ENCODE measurements at regions not wholly inside any gene's neighbourhood (a gene's known extent, or its start where the extent isn't known, plus 50 kb on each side); places are given as distances from the start of the nearest gene placed in this dataset.
"Not testable (repeated sequence)": the region's sequence is repeated elsewhere in the genome, so short reads cannot be mapped to it uniquely, and the experiment has no call there.

GRCh38 chr22:33142282-33143055 lies 84.3 kb upstream of the SYN3 start:
- no peak for DNase-seq (ENCODE audit: low read depth in 2 of 2)

- no peak for DNase-seq (ENCODE audit: low read depth in 2 of 2)
Measured at GRCh38 chr22:33139937-33140336, 81.8 kb upstream of the SYN3 start.

- not testable (repeated sequence) for DNase-seq (ENCODE audit: low read depth in 2 of 2)
Measured at GRCh38 chr22:33138333-33138732, 80.2 kb upstream of the SYN3 start.

DNA sequence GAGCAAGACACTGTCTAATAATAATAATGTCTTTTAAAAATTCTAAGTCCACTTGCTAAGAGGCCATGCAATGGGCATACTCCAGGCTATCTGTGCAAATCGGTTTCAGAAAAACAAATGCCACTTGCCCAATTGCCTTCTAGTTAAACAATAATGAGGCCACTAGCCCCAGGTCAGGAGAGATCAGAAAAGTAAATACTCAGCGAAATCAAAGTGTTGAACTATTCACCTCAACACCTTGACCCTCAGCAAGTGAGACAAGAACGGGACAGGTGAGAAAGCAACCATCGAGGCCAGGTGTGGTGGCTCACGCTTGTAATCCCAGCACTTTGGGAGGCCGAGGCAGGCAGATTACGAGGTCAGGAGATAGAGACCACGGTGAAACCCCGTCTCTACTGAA lies 72.3 kb upstream of the SYN3 start:
- DNase-seq (ENCODE audit: low read depth in 2 of 2), result no peak

- no peak for DNase-seq (ENCODE audit: low read depth in 2 of 2)
Measured at GRCh38 chr22:33129621-33130020, 71.4 kb upstream of the SYN3 start.

GRCh38 chr22:33126881-33127280 lies 68.7 kb upstream of the SYN3 start:
- DNase-seq (ENCODE audit: low read depth in 2 of 2), result no peak

GRCh38 chr22:33124471-33124870 lies 66.3 kb upstream of the SYN3 start:
- no peak for DNase-seq (ENCODE audit: low read depth in 2 of 2)

GRCh38 chr22:33122439-33122838 lies 64.3 kb upstream of the SYN3 start:
- not testable (repeated sequence) for DNase-seq (ENCODE audit: low read depth in 2 of 2)

- no peak for DNase-seq (ENCODE audit: low read depth in 2 of 2)
Measured at GRCh38 chr22:33119044-33119443, 60.9 kb upstream of the SYN3 start.

- no peak for DNase-seq (ENCODE audit: low read depth in 2 of 2)
Measured at GRCh38 chr22:33117821-33118220, 59.6 kb upstream of the SYN3 start.

- no peak for DNase-seq (ENCODE audit: low read depth in 2 of 2)
Measured at GRCh38 chr22:33116841-33117547, 58.8 kb upstream of the SYN3 start.

DNA sequence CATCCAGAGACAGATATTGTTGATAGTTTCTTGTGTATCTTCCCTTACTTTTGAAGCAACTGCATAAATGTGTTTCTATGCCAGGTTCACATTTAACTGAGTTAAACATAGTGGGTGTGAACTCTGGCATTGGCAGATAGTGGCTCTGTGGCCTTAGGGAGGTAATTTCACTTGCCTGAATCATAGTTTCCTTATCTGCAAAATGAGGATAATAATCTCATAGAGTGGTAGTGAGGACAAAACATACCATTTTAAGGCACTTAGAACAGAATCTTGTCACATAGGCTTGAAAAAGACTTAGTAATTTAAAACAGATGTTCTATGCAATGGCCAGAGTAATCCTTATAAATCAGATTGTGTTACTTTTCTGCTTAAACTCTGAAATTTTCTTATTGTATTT lies 56.4 kb upstream of the SYN3 start:
- no peak for DNase-seq (ENCODE audit: low read depth in 2 of 2)

DNA sequence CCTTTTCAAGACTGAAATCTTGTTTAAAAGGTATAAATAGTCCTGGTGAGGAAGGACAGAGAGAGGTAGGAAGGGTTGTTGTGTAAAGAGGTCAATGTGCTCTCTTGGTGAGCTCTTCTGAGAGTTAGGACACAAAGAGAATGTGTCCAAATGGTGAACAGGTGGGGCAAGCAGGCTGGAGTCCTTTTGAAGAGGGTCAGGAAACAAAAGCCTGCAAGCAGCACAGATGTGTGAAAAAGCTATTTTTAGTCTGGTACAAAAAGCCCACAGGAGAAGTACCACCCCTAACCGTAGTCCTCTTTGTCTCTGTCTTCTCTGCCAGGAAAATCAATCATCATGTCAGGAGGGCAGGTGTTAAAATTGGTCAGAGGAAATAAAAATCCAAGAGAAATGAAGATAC lies 54.4 kb upstream of the SYN3 start:
- no peak for DNase-seq (ENCODE audit: low read depth in 2 of 2)

DNA sequence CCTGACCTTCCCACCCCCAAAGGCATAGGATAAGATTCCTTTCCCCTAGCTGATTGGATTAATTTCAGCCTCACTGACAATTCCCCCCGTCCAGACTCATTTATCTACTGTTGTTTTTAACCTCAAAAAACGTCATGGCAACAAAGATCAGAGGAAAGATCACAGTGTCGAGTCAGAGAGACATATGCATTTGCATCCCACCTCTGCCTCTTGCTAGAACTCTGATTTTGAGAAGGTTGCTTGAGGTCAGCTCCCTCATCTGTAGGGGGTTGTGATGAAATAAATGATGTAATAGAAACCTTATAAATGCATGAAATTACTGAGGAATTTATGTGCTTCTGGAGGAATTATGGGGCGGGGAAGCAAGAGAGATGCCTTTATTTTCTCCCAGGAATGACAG lies 53.3 kb upstream of the SYN3 start:
- no peak for DNase-seq (ENCODE audit: low read depth in 2 of 2)

- no peak for DNase-seq (ENCODE audit: low read depth in 2 of 2)
Measured at GRCh38 chr22:33110562-33111163, 52.5 kb upstream of the SYN3 start.

- DNase-seq (ENCODE audit: low read depth in 2 of 2), result no peak
Measured at GRCh38 chr22:33109514-33110430, 51.6 kb upstream of the SYN3 start.

DNA sequence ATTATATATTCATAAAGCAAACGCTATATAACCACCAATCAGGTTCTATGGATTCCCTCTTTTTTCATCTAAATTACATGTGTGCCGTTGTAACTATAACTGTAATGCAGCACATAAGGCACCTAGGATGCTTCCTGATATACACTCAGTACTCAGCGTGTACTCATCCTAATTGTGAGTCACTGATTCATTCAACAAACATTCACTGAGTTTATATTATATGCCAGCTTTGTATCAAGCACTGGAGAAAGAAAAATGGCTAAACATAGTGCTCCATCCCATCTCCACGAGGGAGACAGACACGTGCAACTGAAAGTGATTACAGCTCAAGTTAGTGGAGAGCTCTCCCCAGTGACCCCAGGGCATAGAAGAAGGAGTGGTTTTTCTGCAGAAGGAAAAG lies 49.9 kb upstream of the SYN3 start:
- DNase-seq (ENCODE audit: low read depth in 2 of 2), result no peak

Measured in stimulated activated CD4-positive, alpha-beta T cell treated with anti-CD3 and anti-CD28 coated beads, Interleukin-15, amount 100 ng/mL, for 48 hours (primary cell).